SK-N-SH (cell line): ENCODE measurements at regions not wholly inside any gene's neighbourhood (a gene's known extent, or its start where the extent isn't known, plus 50 kb on each side); places are given as distances from the start of the nearest gene placed in this dataset.

Experiments used
- CTCF ChIP-seq: fragments of 200-600 bp; sonication (generic); IDR thresholded peaks from 2 replicates; pipeline ENCODE4 v1.6.1; 2017; ENCODE audit warnings: antibody characterized with exemption, mild to moderate bottlenecking, moderate library complexity
- EP300 ChIP-seq, 2 experiments: IDR thresholded peaks; 2 replicates each; pipeline versions ENCODE4 v1.4.0 to v1.6.1; 2012; ENCODE audit warnings: borderline replicate concordance in 1 of 2, low read depth in 1 of 2, low read length in 1 of 2
- EZH2phosphoT487 ChIP-seq: fragments of 200-600 bp; sonication (generic); IDR thresholded peaks from 2 replicates; pipeline ENCODE4 v1.6.1; 2017; ENCODE audit warnings: low read depth, mixed run types, mild to moderate bottlenecking, antibody characterized with exemption, moderate library complexity, borderline replicate concordance
- FOSL2 ChIP-seq: IDR thresholded peaks from 2 replicates; pipeline ENCODE4 v1.4.0; 2012; ENCODE audit warnings: low read depth, mild to moderate bottlenecking, moderate library complexity, borderline replicate concordance
- GABPA ChIP-seq: IDR thresholded peaks from 2 replicates; pipeline ENCODE4 v1.4.0; 2012; ENCODE audit warnings: low read depth, mild to moderate bottlenecking
- MAX ChIP-seq: IDR thresholded peaks from 2 replicates; pipeline ENCODE4 v1.4.0; 2012; ENCODE audit warnings: low read depth
- NRF1 ChIP-seq: IDR thresholded peaks from 2 replicates; pipeline ENCODE4 v1.6.1; 2012; ENCODE audit warnings: low read depth, mild to moderate bottlenecking, low read length
- RAD21 ChIP-seq: IDR thresholded peaks from 2 replicates; pipeline ENCODE4 v1.6.1; 2012; ENCODE audit warnings: mild to moderate bottlenecking, low read length
- REST ChIP-seq: IDR thresholded peaks from 2 replicates; pipeline ENCODE4 v1.6.1; 2012; ENCODE audit warnings: mild to moderate bottlenecking, low read depth, low read length, moderate library complexity
- RFX5 ChIP-seq: IDR thresholded peaks from 2 replicates; pipeline ENCODE4 v1.6.1; 2012; ENCODE audit warnings: mild to moderate bottlenecking, improper control_type of control experiment, low read length
- USF1 ChIP-seq: IDR thresholded peaks from 2 replicates; pipeline ENCODE4 v1.4.0; 2012; ENCODE audit warnings: low read depth, borderline replicate concordance
- YY1 ChIP-seq: IDR thresholded peaks from 2 replicates; pipeline ENCODE4 v1.4.0; 2012; ENCODE audit warnings: low read depth, mild to moderate bottlenecking

- peak; percentile 75 for TF ChIP-seq CTCF
- TF ChIP-seq EZH2phosphoT487, result no peak
- TF ChIP-seq RAD21, result peak; percentile 57
- no peak for TF ChIP-seq EP300 (IDR thresholded peaks at IDR 0.05; ENCODE audit: borderline replicate concordance in 1 of 2, low read depth in 1 of 2, low read length in 1 of 2)
- no peak for TF ChIP-seq MAX
- no peak for TF ChIP-seq GABPA
- no peak for TF ChIP-seq REST
- no peak for TF ChIP-seq YY1
- TF ChIP-seq NRF1, result no peak
- TF ChIP-seq USF1, result no peak
- no peak for TF ChIP-seq RFX5
- TF ChIP-seq FOSL2, result no peak
Measured at GRCh38 chr12:18139989-18140596, 50.1 kb upstream of the RERGL start.
